ENCODE measurements at regions not wholly inside any gene's neighbourhood (a gene's known extent, or its start where the extent isn't known, plus 50 kb on each side); places are given as distances from the start of the nearest gene placed in this dataset.

GRCh38 chr1:17907999-17908398 lies 152.9 kb downstream of the ACTL8 start:
- DNase-seq: no peak

- DNase-seq: no peak
These were observed 153.8 kb downstream of the ACTL8 start for GRCh38 chr1:17908945-17909344.

- no peak for DNase-seq
These were observed 154.5 kb downstream of the ACTL8 start for GRCh38 chr1:17909634-17910033.

- no peak for DNase-seq
These were observed 156.7 kb downstream of the ACTL8 start for GRCh38 chr1:17911791-17912190.

GRCh38 chr1:17912491-17912890 lies 157.4 kb downstream of the ACTL8 start:
- no peak for DNase-seq

GRCh38 chr1:17913326-17914115 lies 158.4 kb downstream of the ACTL8 start:
- DNase-seq: no peak

- no peak for DNase-seq
These were observed 159.0 kb downstream of the ACTL8 start for GRCh38 chr1:17914131-17914530.

GRCh38 chr1:17914987-17915386 lies 159.9 kb downstream of the ACTL8 start:
- no peak for DNase-seq

- no peak for DNase-seq
These were observed 160.5 kb downstream of the ACTL8 start for GRCh38 chr1:17915511-17916197.

- DNase-seq: no peak
These were observed 161.6 kb downstream of the ACTL8 start for GRCh38 chr1:17916702-17917101.

- no peak for DNase-seq
These were observed 164.6 kb downstream of the ACTL8 start for GRCh38 chr1:17919525-17920439.

- DNase-seq: no peak
These were observed 165.9 kb downstream of the ACTL8 start for GRCh38 chr1:17920881-17921640.

GRCh38 chr1:17922833-17923232 lies 167.7 kb downstream of the ACTL8 start:
- no peak for DNase-seq

GRCh38 chr1:17923666-17924065 lies 168.5 kb downstream of the ACTL8 start:
- DNase-seq: no peak

- DNase-seq: no peak
These were observed 169.4 kb downstream of the ACTL8 start for GRCh38 chr1:17924578-17924977.

GRCh38 chr1:17925290-17926237 lies 170.4 kb downstream of the ACTL8 start:
- no peak for DNase-seq

GRCh38 chr1:17926906-17927305 lies 171.8 kb downstream of the ACTL8 start:
- DNase-seq: no peak

GRCh38 chr1:17927952-17928351 lies 172.8 kb downstream of the ACTL8 start:
- DNase-seq: no peak

GRCh38 chr1:17929224-17929623 lies 174.1 kb downstream of the ACTL8 start:
- DNase-seq: no peak

- no peak for DNase-seq
These were observed 175.5 kb downstream of the ACTL8 start for GRCh38 chr1:17930635-17931034.

GRCh38 chr1:17932164-17932563 lies 175.4 kb upstream of the IGSF21 start:
- DNase-seq: no peak

Data from stimulated activated CD4-positive, alpha-beta T cell treated with anti-CD3 and anti-CD28 coated beads, Interleukin-12 subunit alpha, Interleukin-12 subunit beta, amount 100 ng/mL, for 4 hours (primary cell).